B cell (primary cell): ENCODE measurements at regions not wholly inside any gene's neighbourhood (a gene's known extent, or its start where the extent isn't known, plus 50 kb on each side); places are given as distances from the start of the nearest gene placed in this dataset.

Experiments
- ATAC-seq: fragments of 200-7000 bp; cut with Tn5 transposase; one replicate; pipeline ENCODE4 v1.10.0; 2021; ENCODE audit warnings: low read depth, mild to moderate bottlenecking, moderate number of reproducible peaks, moderate library complexity
- CTCF ChIA-PET: fragments of 350-600 bp; sonication (Branson Sonifier 250); formaldehyde crosslinking; loops from one replicate; lab custom pipeline; 2021; ENCODE audit warnings: antibody characterized with exemption, inconsistent platforms; lab: Charles Lee
- POLR2A ChIA-PET: fragments of 350-600 bp; sonication (Branson Sonifier 250); formaldehyde crosslinking; loops from one replicate; lab custom pipeline; 2021; ENCODE audit warnings: antibody characterized with exemption; lab: Charles Lee
- DNase-seq: peaks from one replicate; pipeline ENCODE4 v3.0.0; 2013
- H2AFZ ChIP-seq: 2 replicates; pipeline ENCODE4 v1.6.1; 2012; ENCODE audit warnings: mild to moderate bottlenecking, low read depth, low read length; ENCODE audit not compliant: insufficient read depth, poor library complexity, severe bottlenecking
- H3K27ac ChIP-seq, 2 donors: 1 replicate in 1 of 2; 2 replicates in 1 of 2; pipeline ENCODE4 v1.5.1; 2012 to 2013; ENCODE audit warnings: low read length in 2 of 2, mild to moderate bottlenecking in 2 of 2, moderate library complexity in 1 of 2
- H3K27me3 ChIP-seq, 4 experiments: fragments of 200-600 bp in 1 of 4; sonication (generic) in 1 of 4; replicated peaks in 1 of 4; 1 replicate in 2 of 4; 2 replicates in 2 of 4; pipeline versions ENCODE4 v1.6.1 to v1.7.0; 2013 to 2016; ENCODE audit warnings: low read length in 3 of 4, mild to moderate bottlenecking in 2 of 4, mixed read lengths in 1 of 4, moderate library complexity in 1 of 4; ENCODE audit not compliant: insufficient read depth in 4 of 4, control insufficient read depth in 3 of 4; ENCODE audit errors: control extremely low read depth in 1 of 4
- H3K36me3 ChIP-seq, 2 experiments: replicated peaks in 1 of 2; 1 replicate in 1 of 2; 2 replicates in 1 of 2; pipeline versions ENCODE4 v1.6.1 to v1.7.1; 2013; ENCODE audit warnings: low read length in 1 of 2; ENCODE audit not compliant: insufficient read depth in 2 of 2, control insufficient read depth in 1 of 2; ENCODE audit errors: control extremely low read depth in 1 of 2, extremely low read depth in 1 of 2
- H3K4me1 ChIP-seq, 2 donors: fragments of 200-600 bp in 1 of 2; sonication (generic) in 1 of 2; 1 replicate in 1 of 2; 2 replicates in 1 of 2; pipeline versions ENCODE4 v1.5.1 to v1.6.1; 2013 to 2017; ENCODE audit warnings: low read length in 2 of 2; ENCODE audit not compliant: control insufficient read depth in 2 of 2, insufficient read depth in 2 of 2
- H3K4me2 ChIP-seq: replicated peaks from 2 replicates; pipeline ENCODE3; 2012; ENCODE audit warnings: mild to moderate bottlenecking, low read depth, low read length; ENCODE audit not compliant: poor library complexity, severe bottlenecking
- H3K4me3 ChIP-seq, 5 experiments: fragments of 200-600 bp in 1 of 5; sonication (generic) in 1 of 5; 1 replicate in 3 of 5; 2 replicates in 2 of 5; pipeline versions ENCODE4 v1.5.1 to v1.7.0; 2011 to 2016; ENCODE audit warnings: low read length in 4 of 5, mild to moderate bottlenecking in 4 of 5, low read depth in 2 of 5, control low read depth in 1 of 5, moderate library complexity in 1 of 5; ENCODE audit not compliant: insufficient read depth in 1 of 5; ENCODE audit errors: control extremely low read depth in 1 of 5, extremely low read depth in 1 of 5
- H3K79me2 ChIP-seq: fragments of 200-600 bp; sonication (generic); one replicate; pipeline ENCODE4 v1.6.0; 2016; ENCODE audit warnings: low read length; ENCODE audit not compliant: control insufficient read depth, insufficient read depth
- H3K9ac ChIP-seq: fragments of 200-600 bp; sonication (generic); 2 replicates; pipeline ENCODE4 v1.6.1; 2017; ENCODE audit warnings: mild to moderate bottlenecking, low read length, moderate library complexity
- H3K9me3 ChIP-seq, 3 donors: one replicate each; pipeline versions ENCODE4 v1.6.1 to v1.7.1; 2013; ENCODE audit warnings: low read length in 2 of 3; ENCODE audit not compliant: control insufficient read depth in 2 of 3, insufficient read depth in 1 of 3; ENCODE audit errors: control extremely low read depth in 1 of 3
- H4K20me1 ChIP-seq: 2 replicates; pipeline ENCODE4 v1.6.0; 2012; ENCODE audit warnings: mild to moderate bottlenecking, low read length; ENCODE audit not compliant: insufficient read depth, control insufficient read depth, poor library complexity, severe bottlenecking
- H3K27ac Mint-ChIP-seq: one replicate; pipeline ENCODE4 v1.8.0; 2021; ENCODE audit warnings: mixed read lengths
- H3K27me3 Mint-ChIP-seq: one replicate; pipeline ENCODE4 v1.8.0; 2021; ENCODE audit warnings: mixed read lengths
- H3K4me1 Mint-ChIP-seq: one replicate; pipeline ENCODE4 v1.8.0; 2021; ENCODE audit warnings: mixed read lengths
- H3K4me3 Mint-ChIP-seq: one replicate; pipeline ENCODE4 v1.8.0; 2021; ENCODE audit warnings: mixed read lengths
- H3K9me3 Mint-ChIP-seq: one replicate; pipeline ENCODE4 v1.8.0; 2022; ENCODE audit warnings: mixed read lengths; ENCODE audit not compliant: insufficient read depth
- EZH2 ChIP-seq: IDR thresholded peaks from 2 replicates; pipeline ENCODE4 v1.6.1; 2012; ENCODE audit warnings: borderline replicate concordance, low read depth, mild to moderate bottlenecking, moderate library complexity, low read length; ENCODE audit not compliant: insufficient read depth, poor library complexity, severe bottlenecking
- WGBS: methylation state at CpG from one replicate; pipeline ENCODE4 v1.1.5; 2013; ENCODE audit warnings: missing lambda C conversion rate; ENCODE audit not compliant: insufficient coverage; 5-methylcytosine and 5-hydroxymethylcytosine counted together
- intact Hi-C: fragments of 100-400 bp; cut with micrococcal nuclease; formaldehyde crosslinking; loops from one replicate; pipeline ENCODE4 v1.10.0; 2022
- TF ChIP-seq, protein P1 (sequence below): fragments of 200-600 bp; IDR thresholded peaks from one replicate; pipeline ENCODE4 v1.8.0; 2022; ENCODE audit warnings: antibody characterized with exemption, mild to moderate bottlenecking

GRCh38 chr5:74035521-74035937 is 409.5 kb downstream of the ARHGEF28 start:
- Histone ChIP-seq H3K4me1 (no peaks in the 10 kb centered on the region), H3K36me3 (no peaks in the 10 kb centered on the region), H4K20me1 (no peaks in the 10 kb centered on the region), H3K27me3 (peaks cover 0 to 3% (median 0%) of the 10 kb centered on the region in 4 experiments), H3K9ac (no peak overlapping the region), H3K9me3 (no peaks in the 10 kb centered on the region), H2AFZ (no peak overlapping the region), H3K4me3 (no peak overlapping the region), H3K4me2 (no peak overlapping the region), H3K79me2 (no peaks in the 10 kb centered on the region), H3K27ac (no peak overlapping the region)
- Mint-ChIP-seq H3K9me3 (no peaks in the 10 kb centered on the region), H3K27me3 (peaks cover 20% of the 10 kb centered on the region), H3K4me3 (no peak overlapping the region), H3K27ac (no peak overlapping the region), H3K4me1 (no peaks in the 10 kb centered on the region)
- POLR2A ChIA-PET: no interaction called here
- TF ChIP-seq, protein P1, sequence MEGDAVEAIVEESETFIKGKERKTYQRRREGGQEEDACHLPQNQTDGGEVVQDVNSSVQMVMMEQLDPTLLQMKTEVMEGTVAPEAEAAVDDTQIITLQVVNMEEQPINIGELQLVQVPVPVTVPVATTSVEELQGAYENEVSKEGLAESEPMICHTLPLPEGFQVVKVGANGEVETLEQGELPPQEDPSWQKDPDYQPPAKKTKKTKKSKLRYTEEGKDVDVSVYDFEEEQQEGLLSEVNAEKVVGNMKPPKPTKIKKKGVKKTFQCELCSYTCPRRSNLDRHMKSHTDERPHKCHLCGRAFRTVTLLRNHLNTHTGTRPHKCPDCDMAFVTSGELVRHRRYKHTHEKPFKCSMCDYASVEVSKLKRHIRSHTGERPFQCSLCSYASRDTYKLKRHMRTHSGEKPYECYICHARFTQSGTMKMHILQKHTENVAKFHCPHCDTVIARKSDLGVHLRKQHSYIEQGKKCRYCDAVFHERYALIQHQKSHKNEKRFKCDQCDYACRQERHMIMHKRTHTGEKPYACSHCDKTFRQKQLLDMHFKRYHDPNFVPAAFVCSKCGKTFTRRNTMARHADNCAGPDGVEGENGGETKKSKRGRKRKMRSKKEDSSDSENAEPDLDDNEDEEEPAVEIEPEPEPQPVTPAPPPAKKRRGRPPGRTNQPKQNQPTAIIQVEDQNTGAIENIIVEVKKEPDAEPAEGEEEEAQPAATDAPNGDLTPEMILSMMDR: no peak
- TF ChIP-seq EZH2: no peak
- 66% methylated on average over 5 of the region's 6 CpGs for WGBS
- DNase-seq (no peak), ATAC-seq (no peak)
- CTCF ChIA-PET: interaction anchor here (1.0 kb wide), 1 partner anchor 611 kb away, joined by 4 read pairs; no protein-coding TSS in a partner anchor
- intact Hi-C loops: no loop called here

DNA sequence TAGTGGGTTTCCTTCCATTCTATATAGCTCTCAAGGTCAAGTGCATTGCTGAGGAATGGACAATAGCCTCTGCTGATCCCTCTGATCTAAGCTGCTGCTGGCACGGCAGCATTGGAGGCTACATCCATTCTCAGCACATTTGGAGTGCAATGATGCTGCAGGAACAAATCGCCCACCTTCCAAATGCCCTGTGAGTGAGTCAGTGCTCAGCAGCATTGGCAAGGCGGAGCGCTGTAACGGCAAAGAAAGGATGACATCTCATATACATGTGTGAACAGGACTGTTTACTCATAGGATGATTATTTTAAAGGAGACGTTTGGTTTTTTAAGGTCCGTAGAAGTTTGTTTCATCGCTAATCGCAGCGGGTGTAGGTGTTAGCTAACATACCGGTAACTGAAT is 408.7 kb downstream of the ARHGEF28 start:
- Histone ChIP-seq H3K4me1 (no peaks in the 10 kb centered on the region), H3K9me3 (no peaks in the 10 kb centered on the region), H3K79me2 (no peaks in the 10 kb centered on the region), H3K4me3 (no peak overlapping the region), H3K36me3 (no peaks in the 10 kb centered on the region), H4K20me1 (no peaks in the 10 kb centered on the region), H3K4me2 (no peak overlapping the region), H2AFZ (no peak overlapping the region), H3K27me3 (peaks cover 0 to 3% (median 0%) of the 10 kb centered on the region in 4 experiments), H3K27ac (no peak overlapping the region), H3K9ac (no peak overlapping the region)
- intact Hi-C loops: no loop called here
- no peaks in the 10 kb centered on the region for H3K9me3 Mint-ChIP-seq
- no peak overlapping the region for H3K4me3 Mint-ChIP-seq
- TF ChIP-seq EZH2: no peak
- TF ChIP-seq, protein P1: no peak
- CTCF ChIA-PET: interaction anchor here (1.0 kb wide), 1 partner anchor 612 kb away, joined by 4 read pairs; no protein-coding TSS in a partner anchor
- no peaks in the 10 kb centered on the region for H3K4me1 Mint-ChIP-seq
- H3K27ac Mint-ChIP-seq: no peak overlapping the region
- no peak for ATAC-seq
- no peak for DNase-seq
- H3K27me3 Mint-ChIP-seq: peaks cover 24% of the 10 kb centered on the region
- 100% methylated on average over 2 of the region's 11 CpGs for WGBS
- POLR2A ChIA-PET: no interaction called here
